Natural killer cell treated with Interleukin-12 subunit alpha and Interleukin-12 subunit beta and Interleukin-15 and Interleukin-18, amount 100 ng/mL, for 72 hours (primary cell): ENCODE measurements at regions not wholly inside any gene's neighbourhood (a gene's known extent, or its start where the extent isn't known, plus 50 kb on each side); places are given as distances from the start of the nearest gene placed in this dataset.

Experiments
- ATAC-seq, 2 donors: fragments of 150-1000 bp; cut with Tn5 transposase in 1 of 2; sonication (Bioruptor Pico), chemical (Tn5 transposase) in 1 of 2; 2 replicates each; pipeline ENCODE4 v1.10.0; 2021
- DNase-seq: peaks from one replicate; pipeline ENCODE4 v3.0.0; 2022; ENCODE audit warnings: low spot score
- H3K27ac Mint-ChIP-seq, 2 donors: 1 replicate in 1 of 2; 2 replicates in 1 of 2; pipeline ENCODE4 v1.8.0; 2022; ENCODE audit warnings: mixed read lengths in 2 of 2, mild to moderate bottlenecking in 1 of 2, moderate library complexity in 1 of 2
- H3K27me3 Mint-ChIP-seq, 2 donors: 1 replicate in 1 of 2; 2 replicates in 1 of 2; pipeline ENCODE4 v1.8.0; 2022; ENCODE audit warnings: mixed read lengths in 2 of 2
- H3K36me3 Mint-ChIP-seq: one replicate; pipeline ENCODE4 v1.8.0; 2022; ENCODE audit warnings: mixed read lengths
- H3K4me1 Mint-ChIP-seq, 2 donors: 1 replicate in 1 of 2; 2 replicates in 1 of 2; pipeline ENCODE4 v1.8.0; 2022; ENCODE audit warnings: low read depth in 2 of 2, mixed read lengths in 2 of 2, mild to moderate bottlenecking in 1 of 2
- H3K4me3 Mint-ChIP-seq: one replicate; pipeline ENCODE4 v1.8.0; 2022; ENCODE audit warnings: mixed read lengths
- H3K9me3 Mint-ChIP-seq: 2 replicates; pipeline ENCODE4 v1.8.0; 2022; ENCODE audit warnings: mixed read lengths

DNA sequence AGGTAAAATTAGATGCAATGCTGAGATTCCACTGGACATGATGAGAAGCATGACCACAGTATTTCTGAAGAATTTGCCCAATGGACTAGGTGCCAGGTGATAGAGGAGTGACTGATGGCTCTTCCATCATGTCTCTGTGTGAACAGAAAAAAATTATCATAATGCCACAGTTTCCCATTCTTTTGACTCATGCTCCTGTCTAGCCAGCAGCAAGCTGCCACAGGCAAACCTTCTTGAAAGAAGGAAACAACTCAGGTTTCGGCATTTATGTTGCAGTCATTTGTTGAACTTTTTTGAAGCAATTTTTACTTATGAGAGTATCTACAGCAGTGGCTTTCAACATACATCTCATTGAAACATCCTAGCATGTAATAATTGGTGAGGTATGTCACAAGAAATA is 284.8 kb upstream of the CD180 start:
- Mint-ChIP-seq H3K27ac (no peak overlapping the region), H3K4me1 (peaks cover 5 to 8% of the 10 kb centered on the region in 2 donors)

DNA sequence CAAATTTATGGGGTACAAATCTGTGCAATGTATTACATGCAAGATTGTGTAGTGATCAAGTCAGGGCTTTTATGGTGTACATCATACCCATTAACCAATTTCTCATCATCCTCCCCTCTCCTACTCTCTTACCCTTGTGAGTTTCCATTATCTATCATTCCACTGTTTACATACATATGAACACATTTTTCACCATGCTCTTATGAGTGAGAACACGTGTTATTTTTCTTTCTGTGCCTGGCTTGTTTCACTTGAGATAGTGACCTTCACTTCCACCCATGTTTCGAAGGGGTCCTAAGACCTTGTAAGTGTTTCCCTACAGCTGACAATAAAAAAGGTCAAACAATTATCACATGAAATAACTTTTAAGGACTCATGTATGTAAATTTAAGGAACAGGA is 281.7 kb upstream of the CD180 start:
- DNase-seq (no peak), ATAC-seq (no peak)
- H3K27ac Mint-ChIP-seq = no peak overlapping the region
- peaks cover 0 to 6% of the 10 kb centered on the region in 2 donors for H3K27me3 Mint-ChIP-seq
- H3K36me3 Mint-ChIP-seq = no peaks in the 10 kb centered on the region
- H3K4me3 Mint-ChIP-seq = no peak overlapping the region
- peaks cover under 1 to 3% of the 10 kb centered on the region in 2 donors for H3K4me1 Mint-ChIP-seq
- H3K9me3 Mint-ChIP-seq = no peaks in the 10 kb centered on the region

More for the DNA sequence above, 284.8 kb upstream of the CD180 start:
- no peak for DNase-seq
- no peaks in the 10 kb centered on the region for H3K36me3 Mint-ChIP-seq
- no peak for ATAC-seq
- H3K27me3 Mint-ChIP-seq = peaks cover 0 to 6% of the 10 kb centered on the region in 2 donors
- no peak overlapping the region for H3K4me3 Mint-ChIP-seq
- no peaks in the 10 kb centered on the region for H3K9me3 Mint-ChIP-seq

DNA sequence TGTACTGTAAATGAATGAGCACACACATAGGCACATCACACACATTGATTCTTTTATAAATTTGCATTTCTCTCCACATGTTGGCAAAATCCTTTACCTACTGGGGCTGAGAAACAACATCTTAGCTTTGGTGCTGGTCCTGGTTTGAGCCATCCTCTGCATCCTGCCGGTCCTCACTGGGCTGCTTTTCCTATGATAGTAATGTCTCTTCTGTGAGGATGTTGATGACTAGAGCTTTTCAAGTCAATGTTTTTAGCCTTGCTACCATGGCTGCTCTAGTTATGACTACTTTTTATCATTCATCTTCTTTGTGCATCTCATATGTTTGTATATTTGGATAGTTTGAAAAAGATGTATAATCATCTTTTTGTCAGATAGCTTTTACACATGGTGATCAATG is 280.4 kb upstream of the CD180 start:
- no peaks in the 10 kb centered on the region for H3K4me1 Mint-ChIP-seq
- peaks cover 0 to 3% of the 10 kb centered on the region in 2 donors for H3K27me3 Mint-ChIP-seq
- no peak for DNase-seq
- ATAC-seq = no peak
- no peaks in the 10 kb centered on the region for H3K9me3 Mint-ChIP-seq
- H3K4me3 Mint-ChIP-seq = no peak overlapping the region
- H3K27ac Mint-ChIP-seq = no peak overlapping the region
- no peaks in the 10 kb centered on the region for H3K36me3 Mint-ChIP-seq

DNA sequence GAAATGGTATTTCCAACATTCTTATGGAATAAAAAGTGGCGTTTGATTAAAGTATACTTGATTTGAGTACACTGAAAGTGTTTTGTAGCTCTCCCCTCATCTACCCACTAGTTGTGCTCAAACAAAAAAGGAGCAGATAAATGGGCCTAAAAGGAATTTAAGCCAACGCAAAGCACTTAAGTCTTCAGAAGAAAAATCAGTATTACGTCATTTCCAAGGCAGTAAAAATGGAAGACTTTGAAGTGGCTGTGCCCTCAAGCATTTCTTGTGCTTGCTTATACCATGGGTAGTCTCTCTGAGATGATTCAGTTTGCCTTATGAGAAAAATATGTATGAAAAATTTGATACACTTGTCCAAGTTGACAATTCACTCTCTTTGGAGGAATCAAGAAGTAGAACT is 279.9 kb upstream of the CD180 start:
- Mint-ChIP-seq H3K9me3 (no peaks in the 10 kb centered on the region), H3K4me1 (no peaks in the 10 kb centered on the region), H3K4me3 (no peak overlapping the region), H3K36me3 (no peaks in the 10 kb centered on the region), H3K27me3 (peaks cover 0 to 3% of the 10 kb centered on the region in 2 donors), H3K27ac (no peak overlapping the region)
- DNase-seq (no peak), ATAC-seq (no peak)

DNA sequence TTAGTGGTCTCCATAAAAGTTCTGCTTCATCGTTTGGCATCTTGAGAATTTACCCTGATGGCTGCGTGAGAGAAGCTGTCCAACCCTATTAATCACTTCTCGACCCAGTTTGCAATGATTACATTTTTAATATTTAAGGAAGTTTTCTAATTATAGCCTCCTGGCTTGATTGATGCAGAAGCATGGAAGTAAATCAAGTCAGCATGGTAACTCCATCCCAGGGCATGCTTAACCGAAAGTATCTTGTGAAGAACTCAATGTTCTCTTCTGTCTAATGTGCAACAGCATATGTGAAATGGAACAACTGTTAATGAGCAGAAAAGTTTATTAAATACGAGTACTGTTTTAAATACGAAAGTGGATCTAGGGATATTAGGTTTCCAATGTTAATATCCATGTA is 278.9 kb upstream of the CD180 start:
- no peaks in the 10 kb centered on the region for H3K36me3 Mint-ChIP-seq
- ATAC-seq = no peak
- peaks cover 0 to 3% of the 10 kb centered on the region in 2 donors for H3K27me3 Mint-ChIP-seq
- no peaks in the 10 kb centered on the region for H3K4me1 Mint-ChIP-seq
- no peak for DNase-seq
- no peaks in the 10 kb centered on the region for H3K9me3 Mint-ChIP-seq
- H3K4me3 Mint-ChIP-seq = no peak overlapping the region
- H3K27ac Mint-ChIP-seq = no peak overlapping the region

DNA sequence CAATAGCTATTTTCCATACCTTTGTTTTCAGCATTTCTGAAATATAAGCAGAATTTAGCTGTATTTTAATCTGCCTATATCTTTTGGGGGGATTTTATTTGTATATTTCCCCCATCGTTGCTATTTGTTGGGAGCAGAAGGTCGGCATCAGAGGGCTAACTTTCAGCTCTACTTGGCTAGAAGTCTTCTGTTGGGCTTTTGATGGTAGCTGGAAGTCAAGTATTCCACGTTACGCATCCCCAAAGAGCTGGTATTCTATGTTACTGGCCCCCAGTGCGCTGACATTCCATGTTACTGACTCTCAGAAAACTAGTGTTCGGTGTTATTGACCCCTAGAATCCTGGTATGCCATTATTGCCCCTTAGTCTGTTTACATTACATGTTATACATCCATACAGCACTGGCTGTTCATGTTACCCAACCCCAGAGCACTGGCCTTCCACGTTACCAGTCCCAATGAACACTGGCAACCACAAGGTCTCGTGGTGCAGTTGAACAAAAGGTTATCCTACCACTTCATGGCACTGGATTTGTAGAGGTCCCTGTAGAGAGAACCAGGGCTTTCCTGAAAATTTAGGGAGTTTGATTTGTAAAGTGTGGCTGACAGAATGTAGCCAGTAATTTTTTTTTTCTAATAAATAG is 278.1 kb upstream of the CD180 start:
- Mint-ChIP-seq H3K27ac (no peak overlapping the region), H3K9me3 (no peaks in the 10 kb centered on the region), H3K4me1 (no peaks in the 10 kb centered on the region), H3K27me3 (peaks cover 0 to 3% of the 10 kb centered on the region in 2 donors), H3K36me3 (no peaks in the 10 kb centered on the region), H3K4me3 (no peak overlapping the region)
- DNase-seq (no peak), ATAC-seq (no peak)

DNA sequence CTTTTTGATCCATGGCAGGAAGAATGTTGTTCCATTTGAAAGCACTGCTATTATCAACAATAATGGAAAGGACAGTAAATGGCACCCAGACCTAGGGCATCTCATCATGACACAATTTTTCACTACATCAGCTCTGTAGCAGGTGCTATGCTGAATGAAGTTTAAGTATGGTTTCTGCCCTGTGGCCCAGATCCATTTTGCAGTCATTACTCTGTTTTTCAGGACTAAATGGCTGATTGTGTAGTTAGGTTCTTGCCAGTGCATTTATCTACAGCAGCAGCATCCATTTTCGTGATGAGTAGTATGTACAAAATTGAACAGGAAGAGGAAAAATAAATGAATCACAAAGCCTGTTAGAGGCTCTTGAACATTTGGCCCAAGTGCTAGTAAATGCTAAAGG is 270.5 kb upstream of the CD180 start:
- no peak for ATAC-seq
- no peak overlapping the region for H3K27ac Mint-ChIP-seq
- H3K9me3 Mint-ChIP-seq = no peaks in the 10 kb centered on the region
- DNase-seq = no peak
- peaks cover 6% of the 10 kb centered on the region in 2 donors for H3K4me1 Mint-ChIP-seq
- no peaks in the 10 kb centered on the region for H3K36me3 Mint-ChIP-seq
- no peak overlapping the region for H3K4me3 Mint-ChIP-seq
- no peaks in the 10 kb centered on the region for H3K27me3 Mint-ChIP-seq

DNA sequence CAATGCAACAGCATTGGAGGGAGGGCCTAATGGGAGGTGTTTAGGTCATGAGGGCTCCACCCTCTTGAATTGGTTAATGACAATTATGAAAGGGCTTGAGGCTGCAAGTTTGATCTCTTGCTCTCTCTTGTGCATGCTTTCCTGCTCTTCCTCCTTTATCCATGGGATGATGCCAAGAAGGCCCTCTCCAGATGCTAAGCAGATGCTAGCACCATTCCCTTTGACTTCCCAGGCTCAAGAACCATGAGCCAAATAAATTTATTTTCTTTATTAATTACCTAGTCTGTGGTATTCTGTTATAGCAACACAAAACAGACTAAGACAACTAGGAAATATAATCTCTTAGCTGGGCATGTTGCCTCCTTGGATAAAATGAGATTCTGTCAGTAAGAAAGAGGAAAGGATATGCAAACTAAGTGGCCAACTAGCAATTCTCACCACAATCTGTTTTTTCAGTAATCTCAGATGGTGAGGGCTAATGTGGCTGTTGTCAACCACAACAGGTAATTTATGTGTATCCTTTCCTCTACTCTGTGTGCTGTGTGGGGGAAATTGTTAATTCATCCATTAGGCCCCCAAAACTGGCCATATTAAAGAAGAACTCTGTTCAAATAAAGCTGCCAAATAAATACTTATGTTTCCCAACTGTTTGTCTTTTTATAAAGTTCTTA is 269.1 kb upstream of the CD180 start:
- ATAC-seq (no peak), DNase-seq (no peak)
- H3K36me3 Mint-ChIP-seq = no peaks in the 10 kb centered on the region
- no peaks in the 10 kb centered on the region for H3K27me3 Mint-ChIP-seq
- H3K9me3 Mint-ChIP-seq = no peaks in the 10 kb centered on the region
- no peak overlapping the region for H3K4me3 Mint-ChIP-seq
- H3K4me1 Mint-ChIP-seq = peaks cover 6% of the 10 kb centered on the region in 2 donors
- H3K27ac Mint-ChIP-seq = no peak overlapping the region

DNA sequence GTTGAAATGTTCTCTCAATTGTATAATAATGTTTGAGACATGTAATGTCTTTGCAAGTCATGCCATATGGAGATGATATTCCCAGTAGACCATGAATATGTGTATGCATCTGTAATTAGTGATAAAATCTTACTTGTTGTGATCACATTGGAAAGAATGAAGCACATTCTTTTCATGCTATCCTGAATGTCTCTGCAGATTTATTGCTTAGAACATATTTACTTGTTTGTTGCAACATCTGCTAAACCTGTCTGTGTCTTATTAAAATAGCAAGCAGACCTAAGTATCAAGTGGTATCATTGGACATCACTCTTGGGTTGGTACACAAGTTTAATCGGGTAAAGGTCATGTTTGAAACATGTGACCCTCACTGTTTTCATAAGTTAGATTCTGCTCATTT is 265.5 kb upstream of the CD180 start:
- H3K27me3 Mint-ChIP-seq = no peaks in the 10 kb centered on the region
- H3K4me1 Mint-ChIP-seq = peaks cover 1% of the 10 kb centered on the region in 2 donors
- H3K4me3 Mint-ChIP-seq = no peak overlapping the region
- H3K36me3 Mint-ChIP-seq = no peaks in the 10 kb centered on the region
- DNase-seq (no peak), ATAC-seq (no peak)
- no peak overlapping the region for H3K27ac Mint-ChIP-seq
- no peaks in the 10 kb centered on the region for H3K9me3 Mint-ChIP-seq

DNA sequence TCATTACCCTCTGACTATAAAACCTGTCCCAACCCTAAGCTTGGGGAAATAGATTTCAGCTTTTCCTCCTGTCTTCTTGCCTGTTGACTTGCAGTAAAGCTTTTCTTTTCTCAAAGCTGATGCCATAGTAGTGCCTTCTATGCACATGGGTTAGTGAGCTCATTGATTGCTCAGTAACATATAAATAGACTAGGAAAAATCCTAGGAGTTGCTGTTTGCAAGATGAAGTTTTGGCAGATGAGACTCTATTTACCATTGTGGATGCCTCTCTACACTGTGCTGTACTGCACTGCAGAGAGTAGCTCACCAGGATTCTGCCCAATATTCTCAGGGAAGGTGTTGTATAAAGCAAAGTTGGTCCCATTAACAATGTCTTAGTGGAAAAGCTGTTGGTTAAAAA is 262.7 kb upstream of the CD180 start:
- Mint-ChIP-seq H3K27ac (no peak overlapping the region), H3K9me3 (no peaks in the 10 kb centered on the region), H3K27me3 (no peaks in the 10 kb centered on the region), H3K4me1 (peaks cover 0 to 5% of the 10 kb centered on the region in 2 donors), H3K4me3 (no peak overlapping the region), H3K36me3 (no peaks in the 10 kb centered on the region)
- no peak for ATAC-seq
- DNase-seq = no peak

DNA sequence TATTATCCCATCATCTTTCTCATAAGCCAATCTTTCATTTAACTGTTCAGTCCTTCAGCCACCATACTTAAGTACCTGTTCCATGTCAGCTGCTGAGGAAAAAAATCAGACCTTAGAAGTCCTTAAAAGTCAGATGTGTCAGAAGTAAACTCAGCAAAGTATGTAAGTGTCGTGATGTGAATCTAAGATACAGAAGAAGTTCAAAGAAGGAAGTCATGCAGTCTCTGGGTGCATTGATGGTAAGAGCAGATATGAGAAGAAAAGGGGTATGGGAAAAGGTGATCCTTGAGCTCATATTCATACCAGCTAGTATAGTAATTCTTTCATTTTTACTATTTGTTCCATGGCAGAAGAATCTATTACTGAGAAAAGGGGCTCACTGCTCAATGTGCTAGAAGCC is 259.4 kb upstream of the CD180 start:
- H3K27ac Mint-ChIP-seq = no peak overlapping the region
- H3K36me3 Mint-ChIP-seq = no peaks in the 10 kb centered on the region
- H3K9me3 Mint-ChIP-seq = no peaks in the 10 kb centered on the region
- H3K4me1 Mint-ChIP-seq = peaks cover 0 to 5% of the 10 kb centered on the region in 2 donors
- DNase-seq (no peak), ATAC-seq (no peak)
- H3K27me3 Mint-ChIP-seq = no peaks in the 10 kb centered on the region
- H3K4me3 Mint-ChIP-seq = no peak overlapping the region

DNA sequence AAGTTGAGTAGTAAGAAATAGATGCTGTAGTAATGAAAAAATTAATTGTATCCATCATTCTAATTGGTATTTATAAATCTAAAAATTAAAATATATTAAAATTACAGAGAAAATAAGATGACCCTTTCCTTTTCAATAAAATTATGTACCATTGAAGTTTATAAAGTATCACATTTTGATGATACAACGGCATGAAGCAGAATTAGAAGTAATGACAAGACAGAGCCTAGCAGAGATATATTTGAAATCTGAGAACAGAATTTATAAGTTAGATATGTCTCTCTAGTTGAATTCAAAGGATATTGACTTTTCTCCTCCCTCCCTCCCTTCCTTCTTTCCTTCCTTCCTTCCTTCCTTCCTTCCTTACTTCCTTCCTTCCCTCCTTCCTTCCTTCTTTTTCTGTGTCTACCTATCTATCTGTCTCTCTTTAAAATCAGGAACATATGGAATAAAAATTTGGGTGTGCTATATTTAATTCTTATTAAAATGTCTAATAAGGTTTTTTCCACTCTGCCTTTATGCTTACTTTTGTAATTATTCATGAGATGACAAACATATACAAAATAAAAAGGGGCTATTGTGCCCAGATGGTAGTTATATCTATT is 258.5 kb upstream of the CD180 start:
- no peaks in the 10 kb centered on the region for H3K36me3 Mint-ChIP-seq
- H3K9me3 Mint-ChIP-seq = no peaks in the 10 kb centered on the region
- H3K27me3 Mint-ChIP-seq = no peaks in the 10 kb centered on the region
- peaks cover 0 to 5% of the 10 kb centered on the region in 2 donors for H3K4me1 Mint-ChIP-seq
- H3K27ac Mint-ChIP-seq = no peak overlapping the region
- H3K4me3 Mint-ChIP-seq = no peak overlapping the region
- ATAC-seq = no peak
- no peak for DNase-seq

DNA sequence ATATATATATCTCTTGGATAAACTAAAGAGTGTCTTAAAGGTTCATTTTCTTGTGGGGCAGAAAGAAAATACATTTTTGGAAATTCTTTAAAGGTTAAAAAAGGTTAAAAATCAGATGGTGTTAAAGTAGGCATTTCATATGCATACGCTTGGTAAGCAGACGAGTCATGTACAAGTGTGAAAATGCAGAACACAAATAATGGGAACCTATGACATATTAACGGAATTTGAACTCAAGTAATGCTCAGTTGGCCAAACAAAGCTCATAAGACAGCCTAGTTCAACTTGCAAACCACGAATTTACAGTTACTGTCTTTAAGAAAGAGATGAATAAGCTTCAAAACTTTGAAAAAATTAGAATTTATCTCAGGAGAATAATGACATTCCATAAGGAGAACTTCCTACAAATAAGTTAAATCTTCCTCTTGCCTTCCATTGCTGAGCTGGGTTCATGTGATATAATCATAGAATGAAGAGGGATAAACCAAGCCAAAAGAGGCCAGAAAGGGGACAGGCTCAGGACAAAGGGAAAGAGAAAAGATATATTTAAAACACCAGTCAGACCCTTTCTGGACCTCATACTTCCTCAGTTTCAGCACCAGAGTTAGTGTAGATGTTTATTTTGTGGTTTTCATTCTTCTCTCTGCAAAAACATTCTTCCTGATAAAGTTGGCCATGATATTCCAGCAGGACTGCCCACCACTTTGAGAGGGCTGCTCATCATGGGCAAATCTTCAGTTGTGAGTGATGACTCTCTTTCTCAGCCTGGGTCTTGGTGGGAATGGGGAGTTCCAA is 256.7 kb upstream of the CD180 start:
- ATAC-seq (no peak), DNase-seq (no peak)
- no peaks in the 10 kb centered on the region for H3K36me3 Mint-ChIP-seq
- no peaks in the 10 kb centered on the region for H3K27me3 Mint-ChIP-seq
- H3K27ac Mint-ChIP-seq = no peak overlapping the region
- peaks cover 0 to 5% of the 10 kb centered on the region in 2 donors for H3K4me1 Mint-ChIP-seq
- peaks cover 2% of the 10 kb centered on the region for H3K9me3 Mint-ChIP-seq
- no peak overlapping the region for H3K4me3 Mint-ChIP-seq
